Lung microvascular endothelial cell (primary cell): ENCODE measurements at regions not wholly inside any gene's neighbourhood (a gene's known extent, or its start where the extent isn't known, plus 50 kb on each side); places are given as distances from the start of the nearest gene placed in this dataset.
"Not testable (repeated sequence)": the region's sequence is repeated elsewhere in the genome, so short reads cannot be mapped to it uniquely, and the experiment has no call there.

Experiments used
- DNase-seq, 2 donors: peaks; one replicate each; pipeline versions ENCODE4 v3.0.0 to v3.0.0-alpha.2; 2010; ENCODE audit warnings: low read depth in 2 of 2

DNA sequence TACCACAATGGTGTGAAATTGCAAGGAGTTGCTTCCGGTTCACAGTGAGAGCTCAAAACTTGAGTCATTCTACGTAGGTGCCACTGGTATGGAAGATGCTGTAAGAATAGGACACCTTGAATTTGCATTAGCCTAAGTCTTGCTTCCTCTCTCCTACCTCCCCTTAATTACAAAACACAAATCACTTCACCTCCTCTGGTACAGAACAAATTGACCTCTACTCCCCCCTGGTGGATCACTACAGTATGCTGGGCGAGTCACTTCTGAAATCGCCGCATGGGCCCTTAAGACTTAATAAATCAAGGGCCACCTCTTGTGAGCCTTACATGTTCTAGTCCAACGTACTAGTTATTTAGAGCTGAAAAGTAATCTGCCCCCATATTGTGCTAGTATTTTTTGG is 145.3 kb upstream of the SMARCA2 start:
- DNase-seq: peak; percentile 5 to 23

DNA sequence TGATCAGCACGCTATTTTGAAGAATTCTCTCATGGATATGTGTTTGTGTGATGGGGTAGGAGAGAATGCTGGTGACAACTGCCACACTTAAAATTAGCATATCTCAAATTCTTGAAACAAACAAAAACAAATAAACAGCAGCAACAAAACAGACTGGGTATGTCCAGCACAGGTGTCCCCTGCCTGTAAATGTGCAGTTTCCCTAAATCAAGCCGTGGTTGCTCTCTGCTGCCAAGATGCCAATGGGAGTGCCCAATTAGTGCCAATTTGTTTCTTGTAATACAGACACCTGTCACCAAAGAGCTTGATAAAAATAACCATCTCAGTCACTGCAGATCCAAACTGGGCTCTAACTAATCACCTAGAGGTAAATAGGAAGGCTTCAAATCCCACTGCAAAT is 144.2 kb upstream of the SMARCA2 start:
- no peak for DNase-seq

DNA sequence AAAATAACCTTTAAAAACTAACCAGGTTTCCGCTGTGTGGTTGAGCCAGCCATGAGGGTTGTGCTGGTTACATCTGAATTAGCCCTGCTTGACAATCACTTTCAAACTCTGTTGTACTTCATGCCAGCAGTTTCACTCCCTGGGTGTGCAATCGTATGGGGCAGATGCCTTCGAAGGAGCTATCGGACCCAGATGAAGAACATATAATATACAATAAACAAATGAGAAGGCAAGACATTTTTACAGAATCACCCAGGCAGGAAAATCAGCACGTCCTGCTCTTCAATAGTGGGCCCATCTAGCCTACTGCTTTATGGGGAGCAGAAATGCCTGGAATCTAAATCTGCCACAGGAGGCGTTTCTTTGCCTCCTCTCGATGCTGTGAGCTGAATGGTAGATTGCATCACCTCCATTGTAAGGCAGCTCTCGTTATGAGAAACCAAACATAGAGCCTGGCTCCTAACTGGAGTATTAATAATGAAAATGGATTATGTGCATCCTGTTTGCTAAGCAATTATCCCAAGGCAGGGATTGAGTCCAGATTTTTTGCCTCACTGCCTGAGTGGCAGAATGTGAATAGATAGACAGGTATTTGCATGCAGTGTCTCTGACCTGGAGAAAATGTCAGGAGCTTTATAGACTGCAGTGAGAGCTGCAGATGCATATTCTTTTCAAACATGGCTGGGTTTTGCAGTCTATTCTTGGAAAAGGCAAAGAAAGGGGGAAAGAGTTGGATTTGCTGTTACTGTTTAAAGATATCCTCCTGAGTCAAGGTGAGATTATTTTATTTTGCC is 143.3 kb upstream of the SMARCA2 start:
- no peak for DNase-seq

DNA sequence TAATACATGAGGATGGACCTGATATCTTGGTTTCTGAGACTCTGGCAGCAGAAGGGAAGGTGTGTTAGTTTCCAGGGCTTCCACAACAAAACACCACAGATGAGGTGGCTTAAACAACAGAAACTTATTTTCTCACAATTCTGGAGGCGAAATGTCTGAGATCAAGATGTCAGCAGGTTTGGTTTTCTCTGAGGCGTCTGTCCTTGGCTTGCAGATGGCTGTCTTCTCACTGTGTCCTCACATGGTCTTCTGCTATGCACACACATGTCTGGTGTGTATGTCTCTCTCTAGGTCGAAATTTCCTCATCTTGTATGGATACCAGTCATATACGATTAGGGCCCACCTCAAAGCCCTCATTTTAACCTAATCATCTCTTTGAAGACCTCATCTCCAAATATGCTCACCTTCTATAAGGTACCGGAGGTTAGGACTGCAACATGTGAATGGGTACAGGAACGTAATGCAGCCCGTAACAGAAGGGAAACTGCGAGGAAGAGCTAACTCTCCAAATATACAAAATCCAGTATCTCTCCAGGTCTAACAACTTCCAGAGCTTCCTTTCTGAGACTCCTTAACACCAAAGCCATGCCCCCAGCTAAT is 139.8 kb upstream of the SMARCA2 start:
- no peak for DNase-seq

DNA sequence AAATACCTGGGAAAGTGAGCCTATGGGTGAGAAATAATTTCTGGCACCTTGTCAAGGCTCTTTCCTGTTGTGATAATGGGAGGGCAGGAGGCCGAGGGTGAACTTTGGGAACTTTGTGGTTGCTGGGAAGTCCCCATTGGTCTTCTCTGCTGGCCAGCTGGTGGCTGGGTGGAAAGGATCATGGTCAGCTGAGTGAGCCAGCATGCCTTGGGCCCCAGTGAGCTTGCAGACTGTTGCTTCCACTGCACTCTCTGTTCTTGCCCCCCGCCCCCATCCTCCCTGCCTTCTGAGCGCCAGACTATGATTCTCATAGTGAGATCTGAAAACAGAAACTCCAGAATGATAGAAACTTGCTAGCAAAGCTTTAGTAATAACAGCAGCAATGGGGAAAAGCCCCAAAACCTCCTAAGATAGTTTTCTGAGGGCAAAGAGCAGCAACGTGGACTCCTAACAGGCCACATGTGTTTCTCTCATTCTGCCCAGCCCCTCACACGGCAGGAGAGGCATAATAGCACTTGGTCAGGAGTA is 139.2 kb upstream of the SMARCA2 start:
- DNase-seq: peak; percentile 1 to 7

DNA sequence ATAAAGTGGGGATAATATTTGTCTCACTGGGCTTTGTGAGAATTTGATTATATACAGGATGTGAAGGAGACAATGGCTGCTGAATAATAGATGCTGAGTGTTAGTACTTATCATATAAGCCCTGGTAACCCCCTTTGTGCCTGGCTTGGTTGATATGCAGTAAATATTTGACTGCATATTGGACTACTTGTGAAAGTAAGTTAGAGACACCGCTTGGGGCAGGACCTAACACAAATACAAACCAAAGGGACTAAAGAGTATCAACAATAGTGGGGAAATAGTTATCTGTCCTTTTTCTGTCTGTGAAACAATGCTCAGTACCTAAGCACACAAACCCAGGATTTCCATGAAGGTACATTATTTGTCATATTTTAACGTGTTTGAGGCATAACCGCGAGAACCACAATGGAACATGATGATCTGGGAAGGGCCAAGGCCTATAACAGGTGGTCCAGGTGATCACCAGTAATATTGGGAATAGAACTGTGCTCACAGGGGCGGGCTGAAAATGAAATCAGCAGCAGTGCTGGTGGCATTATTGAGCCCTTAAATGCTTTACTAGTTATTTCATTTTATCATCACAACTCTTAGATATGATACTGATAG is 138.2 kb upstream of the SMARCA2 start:
- no peak for DNase-seq

DNA sequence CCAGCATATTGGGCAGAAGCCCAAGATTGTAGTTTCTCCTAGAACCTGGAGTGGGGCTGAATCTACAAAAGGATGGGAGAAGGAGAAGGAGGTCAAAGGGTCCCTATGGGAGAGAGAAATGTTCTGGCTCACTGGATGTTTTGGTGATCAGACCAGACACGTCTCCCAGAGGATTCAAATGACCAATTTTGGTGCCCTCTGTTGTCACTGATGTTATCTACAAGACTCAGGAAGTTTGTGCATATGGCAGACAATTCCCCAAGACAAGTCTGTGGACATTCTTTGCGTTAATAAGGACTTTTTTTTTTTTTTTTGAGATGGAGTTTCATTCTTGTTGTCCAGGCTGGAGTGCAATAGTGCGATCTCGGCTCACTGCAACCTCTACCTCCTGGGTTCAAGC is 137.2 kb upstream of the SMARCA2 start:
- no peak for DNase-seq

DNA sequence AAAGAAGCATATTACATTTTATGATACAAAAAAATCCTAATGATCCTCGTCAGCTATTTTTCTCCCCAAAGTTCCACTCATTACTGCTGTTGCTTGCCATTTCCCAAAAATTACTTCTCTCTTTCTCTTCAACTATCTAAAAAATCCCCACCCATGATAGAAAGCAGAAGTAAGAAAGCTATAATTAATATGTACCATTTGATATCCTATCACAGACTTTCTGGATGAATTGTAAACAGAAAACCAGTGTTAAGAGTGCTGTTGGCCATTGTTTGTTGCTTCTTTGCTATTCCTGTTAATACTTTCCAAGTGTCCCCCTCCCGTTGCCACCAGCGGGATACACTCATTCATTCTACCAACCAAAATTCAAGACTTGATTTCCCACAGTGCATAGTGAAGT is 136.3 kb upstream of the SMARCA2 start:
- DNase-seq: no peak

DNA sequence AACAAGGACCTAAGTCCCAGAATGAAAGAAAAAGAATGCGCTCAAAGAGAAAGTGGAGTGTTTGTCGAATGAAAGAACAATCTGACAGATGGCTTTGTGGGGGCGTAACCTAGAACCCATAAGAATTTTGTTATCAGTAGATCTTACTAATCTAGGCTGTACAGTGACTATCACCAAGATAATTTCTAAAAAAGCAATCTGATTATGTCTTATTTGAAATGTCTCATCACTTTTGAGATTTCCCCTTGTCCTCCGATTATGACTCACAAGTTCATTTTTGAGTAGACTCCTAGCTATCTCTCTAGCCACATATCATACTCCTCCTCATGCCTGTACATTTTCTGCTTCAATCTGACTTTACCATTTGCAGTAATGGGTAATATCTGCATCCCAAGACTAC is 135.6 kb upstream of the SMARCA2 start:
- DNase-seq: no peak

DNA sequence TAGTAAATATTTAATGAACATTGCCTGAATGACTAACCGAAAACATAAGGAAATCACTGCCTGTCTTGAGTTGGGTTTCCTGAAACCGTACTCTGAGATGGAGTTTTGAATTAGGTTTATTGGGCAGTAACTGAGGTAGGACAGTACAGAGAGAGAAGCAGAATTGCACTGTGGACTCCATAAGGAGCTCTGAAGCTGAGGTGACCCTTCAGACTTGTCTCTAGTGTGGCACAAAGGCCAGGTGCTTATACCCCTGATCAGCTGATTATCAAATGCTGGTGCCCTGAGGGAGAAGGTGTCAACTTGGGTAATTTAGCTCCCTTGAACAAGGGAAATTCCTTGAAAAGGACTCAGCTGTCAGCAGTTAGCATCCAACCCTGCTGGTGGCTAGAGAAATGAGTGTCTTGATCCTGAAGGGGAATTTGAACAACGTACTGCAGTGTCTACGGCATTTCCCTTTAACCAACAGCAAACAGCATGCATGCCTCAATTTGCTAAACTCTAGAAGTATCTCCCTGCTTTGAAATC is 135.0 kb upstream of the SMARCA2 start:
- no peak for DNase-seq

DNA sequence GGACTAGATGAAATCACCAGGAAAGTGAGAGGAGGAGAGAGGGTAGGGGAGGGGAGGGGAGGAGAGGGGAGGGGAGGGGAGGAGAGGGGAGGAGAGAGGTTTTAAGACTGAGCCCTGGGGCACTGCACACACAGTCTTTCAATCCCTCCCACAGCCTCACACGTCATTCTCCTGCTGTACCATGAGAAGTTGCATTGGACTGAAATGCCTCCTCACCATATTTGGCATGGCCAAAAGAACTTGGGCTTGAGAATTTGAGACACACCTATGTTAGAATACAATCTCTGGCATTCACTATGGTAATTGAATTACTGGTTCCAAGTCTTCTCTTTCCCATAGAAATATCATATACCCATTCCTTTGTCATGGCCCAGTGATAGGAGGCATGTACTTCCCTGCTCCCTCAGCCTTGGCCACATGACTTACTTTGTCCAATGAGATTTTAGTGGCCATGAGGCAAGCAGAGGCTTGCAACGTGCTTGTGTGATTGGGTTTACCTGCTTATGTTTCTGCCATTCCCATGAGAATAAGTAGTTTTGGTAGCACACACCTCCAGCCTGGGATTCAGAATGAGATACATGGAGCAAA is 133.3 kb upstream of the SMARCA2 start:
- DNase-seq: no peak

DNA sequence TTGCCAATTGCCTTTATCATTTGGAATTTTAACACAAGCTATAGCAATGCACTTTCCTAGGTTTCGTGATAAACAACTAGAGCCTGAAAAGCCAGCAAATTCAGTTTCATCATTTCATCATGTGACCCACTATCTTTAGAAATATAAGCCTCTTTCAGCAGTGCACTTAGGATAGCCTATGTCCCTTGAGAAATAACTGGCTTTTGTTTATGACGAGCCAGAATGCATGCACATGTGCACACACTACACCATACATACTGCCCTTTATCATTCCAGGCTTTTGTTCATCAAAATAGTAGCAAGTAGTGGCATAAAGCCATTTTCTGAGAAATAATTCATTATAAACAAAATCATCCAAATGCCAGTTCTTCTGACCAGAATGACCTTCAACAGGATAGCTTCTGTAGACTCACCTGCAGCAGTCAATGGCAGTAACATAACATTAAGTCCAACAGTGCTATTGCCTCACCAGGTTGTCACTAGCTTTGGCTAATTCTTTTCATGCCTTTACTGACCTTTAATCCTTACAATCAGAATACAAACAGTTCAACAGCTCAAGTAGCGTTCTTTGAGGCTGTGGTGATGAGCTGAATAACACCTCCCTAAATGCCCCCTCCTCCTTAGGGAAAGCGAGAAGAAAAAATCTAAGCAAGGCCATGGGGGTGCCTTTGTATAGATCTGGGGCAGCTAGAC is 132.3 kb upstream of the SMARCA2 start:
- no peak for DNase-seq

DNA sequence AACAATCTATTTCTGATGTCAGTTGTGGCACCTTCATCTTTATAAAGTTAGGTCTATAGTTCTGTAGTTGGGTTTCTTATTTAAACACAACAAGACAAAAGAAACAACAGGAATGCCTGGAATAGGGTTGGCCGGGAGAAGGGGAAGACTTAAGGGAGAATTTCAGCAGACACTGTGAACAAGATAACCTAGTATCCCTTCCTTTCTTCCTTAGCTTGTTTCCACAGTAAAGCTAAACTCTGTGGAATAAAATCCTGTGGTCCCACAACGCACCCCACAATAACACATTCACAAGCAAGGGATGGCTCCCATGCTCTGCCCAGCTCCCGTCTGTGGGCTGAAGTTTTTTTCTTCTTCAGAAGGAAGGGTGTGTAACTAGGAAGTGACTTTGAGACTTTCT is 124.9 kb upstream of the SMARCA2 start:
- no peak for DNase-seq

DNA sequence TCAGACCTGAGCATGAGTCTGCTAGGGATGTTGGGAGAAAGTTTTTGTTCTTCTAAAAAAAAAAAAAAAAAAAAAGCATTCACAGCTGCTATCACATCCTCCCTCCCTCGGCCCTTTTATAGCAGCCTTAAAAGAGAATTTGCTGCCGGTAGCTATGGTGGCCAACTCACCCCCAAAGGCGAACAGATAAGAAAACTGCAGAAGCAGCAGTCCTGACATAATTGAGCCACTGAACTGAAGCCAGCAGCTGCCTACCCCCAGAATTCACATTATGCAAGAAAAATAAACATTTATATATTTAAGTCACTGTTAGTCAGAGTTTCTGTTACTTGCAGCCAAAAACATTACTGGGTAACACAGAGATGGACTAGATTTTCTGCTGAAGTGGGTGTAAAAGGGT is 124.3 kb upstream of the SMARCA2 start:
- no peak for DNase-seq

DNA sequence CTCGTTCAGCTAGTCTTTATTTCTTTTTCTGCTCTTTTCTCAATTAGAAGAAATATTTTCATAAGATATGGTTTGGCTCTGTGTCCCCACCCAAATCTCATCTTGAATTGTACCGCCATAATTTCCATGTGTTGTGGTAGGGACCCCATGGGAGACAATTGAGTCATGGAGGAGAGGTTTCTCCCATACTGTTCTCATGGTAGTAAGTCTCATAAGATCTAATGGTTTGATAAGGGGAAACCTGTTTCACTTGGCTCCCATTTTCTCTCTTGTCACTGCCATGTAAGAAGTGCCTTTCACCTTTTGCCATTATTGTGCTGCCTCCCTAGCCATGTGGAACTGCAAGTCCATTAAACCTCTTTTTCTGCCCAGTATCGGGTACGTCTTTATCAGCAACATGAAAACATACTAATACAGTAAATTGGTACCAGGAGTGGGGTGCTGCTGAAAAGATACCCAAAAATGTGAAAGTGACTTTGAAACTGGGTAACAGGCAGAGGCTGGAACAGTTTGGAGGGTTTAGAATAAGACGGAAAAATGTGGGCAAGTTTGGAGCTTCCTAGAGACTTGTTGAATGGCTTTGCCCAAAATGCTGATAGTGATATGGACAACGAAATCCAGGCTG is 112.0 kb upstream of the SMARCA2 start:
- DNase-seq: not testable (repeated sequence)

DNA sequence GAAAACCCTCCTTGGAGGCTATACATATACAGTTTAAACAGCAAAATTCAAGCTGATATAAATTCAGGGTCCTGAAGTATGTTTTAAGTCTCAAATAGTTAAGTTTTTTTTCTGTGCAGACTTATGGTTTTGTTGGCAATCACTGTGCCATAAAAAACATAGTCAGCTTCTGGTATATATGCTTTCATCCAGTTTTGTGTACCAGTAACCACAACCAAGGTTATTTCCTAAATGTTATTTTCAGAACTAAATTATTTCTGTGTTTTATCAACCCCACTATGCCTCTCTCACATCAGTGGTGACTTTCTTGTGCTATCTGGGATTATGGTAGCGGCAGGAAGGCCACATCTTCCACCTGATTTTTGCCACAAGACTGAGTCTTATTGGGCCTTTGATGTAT is 107.7 kb upstream of the SMARCA2 start:
- no peak for DNase-seq

DNA sequence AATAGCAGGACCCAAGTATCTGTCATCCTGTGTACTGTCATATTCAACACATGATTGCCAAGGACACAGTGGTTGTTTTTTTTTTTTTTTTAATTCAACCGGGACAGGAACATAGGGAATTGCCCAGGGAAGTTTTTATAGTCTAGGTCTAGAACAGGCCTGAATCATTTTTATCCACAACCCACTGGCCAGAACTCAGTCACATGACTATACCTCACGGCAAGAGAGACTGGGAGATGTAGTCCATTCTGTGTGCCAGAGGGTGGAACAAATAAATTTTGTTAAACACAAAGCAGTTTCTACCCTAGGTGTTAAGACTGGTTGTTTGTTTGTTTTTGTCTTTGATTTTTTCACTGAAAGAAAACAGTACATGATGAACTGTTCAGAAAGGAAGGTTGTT is 105.8 kb upstream of the SMARCA2 start:
- DNase-seq: no peak

DNA sequence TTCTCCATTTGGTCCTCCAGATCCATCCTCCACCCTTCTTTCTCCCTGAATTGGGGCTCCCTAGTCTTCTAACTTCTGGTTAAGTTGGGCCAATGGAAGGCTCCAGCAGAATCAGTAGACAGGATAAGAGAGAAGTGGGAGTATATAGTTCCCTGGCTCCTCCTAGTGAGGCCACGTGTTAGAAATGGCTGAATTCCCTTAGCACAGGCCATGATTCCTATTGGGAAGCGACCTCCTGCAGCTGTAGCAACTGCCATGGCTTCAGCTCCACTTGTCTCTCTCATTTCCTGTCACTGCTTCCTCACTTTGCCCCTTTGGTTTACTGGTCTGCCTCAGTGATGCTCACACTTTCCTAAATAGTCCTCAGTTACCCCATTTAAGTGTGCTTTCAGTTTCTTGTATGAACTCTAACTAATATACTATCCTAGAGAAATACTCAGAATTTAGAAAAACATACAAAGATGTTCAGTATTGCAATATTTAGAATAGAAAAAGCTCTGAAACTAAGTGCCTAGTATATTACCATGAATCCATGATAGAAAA is 104.8 kb upstream of the SMARCA2 start:
- no peak for DNase-seq

DNA sequence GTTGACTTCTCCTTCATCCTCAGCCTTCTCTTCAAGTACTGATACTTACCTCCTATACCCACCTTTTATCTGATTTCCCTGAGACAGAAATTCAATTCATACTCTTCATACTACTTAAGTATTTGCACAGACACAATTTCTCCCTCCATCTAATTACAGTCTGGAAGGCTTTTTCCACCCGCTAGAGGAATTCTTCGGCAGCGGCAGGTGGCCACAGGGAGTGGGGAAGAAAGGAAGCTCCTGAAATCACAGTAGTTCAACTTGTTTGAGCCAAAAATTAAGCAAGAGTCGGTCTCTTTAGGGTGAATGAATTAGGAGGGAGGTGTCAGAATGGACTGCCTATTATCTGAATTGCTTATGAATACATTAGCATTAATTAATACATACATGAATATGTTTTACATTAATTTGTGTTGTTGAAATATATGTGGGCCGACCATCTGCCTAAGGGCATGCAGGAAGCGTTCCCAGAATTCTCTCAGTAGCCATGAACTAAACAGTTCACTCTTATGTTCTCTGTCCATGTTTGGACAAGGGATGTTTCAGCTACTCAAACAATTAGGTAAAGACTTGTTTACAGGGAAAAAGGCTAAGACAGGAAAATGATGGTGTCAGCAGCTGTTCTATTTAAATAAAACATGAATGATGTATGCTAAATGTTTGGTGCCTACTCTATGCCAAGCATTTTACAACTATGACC is 101.4 kb upstream of the SMARCA2 start:
- no peak for DNase-seq

DNA sequence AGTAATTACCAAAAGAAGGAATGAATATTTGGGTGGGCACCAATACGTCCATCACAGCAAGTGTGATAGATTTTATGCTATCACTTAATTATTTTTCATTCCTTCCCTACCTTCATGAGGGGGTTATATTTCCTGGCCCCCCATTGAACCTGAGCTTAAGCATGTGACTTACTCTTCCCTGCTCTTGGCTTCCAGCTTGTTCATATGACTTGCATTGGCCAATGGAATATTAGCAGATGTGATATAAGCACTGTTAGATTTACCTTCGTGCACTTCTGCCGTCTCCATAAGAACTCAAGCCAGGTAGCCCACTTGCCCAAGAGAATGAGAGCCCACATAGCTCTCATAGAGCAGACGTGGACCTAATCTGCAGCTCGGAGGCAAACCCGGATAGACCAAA is 99.1 kb upstream of the SMARCA2 start:
- no peak for DNase-seq
